ENCODE measurements at regions not wholly inside any gene's neighbourhood (a gene's known extent, or its start where the extent isn't known, plus 50 kb on each side); places are given as distances from the start of the nearest gene placed in this dataset.

DNA sequence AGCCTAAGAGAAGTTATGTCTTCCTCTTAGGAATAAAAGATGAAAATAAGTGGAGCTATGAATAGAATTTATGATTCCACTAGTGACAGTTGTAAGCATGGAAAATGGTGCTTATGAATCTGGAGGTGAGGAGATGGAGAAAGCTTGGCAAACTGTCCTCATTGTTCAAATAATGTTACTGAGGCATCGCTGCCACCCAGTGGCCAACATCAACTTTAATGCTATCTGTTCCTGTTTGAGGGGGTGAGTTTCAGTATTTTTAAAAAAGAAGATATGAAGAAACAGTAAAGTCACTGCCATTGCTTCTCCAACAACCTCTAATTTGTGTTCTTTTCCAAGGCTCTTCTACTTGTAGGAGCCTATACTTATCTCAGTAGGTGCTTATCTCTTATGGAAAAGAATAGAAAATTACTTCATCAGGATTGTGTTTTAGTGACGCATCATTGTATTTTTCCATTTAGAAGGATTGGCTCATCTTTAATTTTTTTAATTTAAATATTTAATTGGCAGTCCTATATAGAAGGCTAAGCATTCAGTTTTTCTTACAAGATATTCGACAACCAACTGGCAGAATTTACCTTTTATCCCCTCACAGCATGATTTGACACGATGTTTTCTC is 260.4 kb upstream of the P2RY1 start:
- DNase-seq (ENCODE audit: low spot score in 2 of 2): peak in 1 of 2 donors; percentile 72
- Histone ChIP-seq H3K9me3 (no peaks in the 10 kb centered on the region), H3K27ac (no peak overlapping the region), H3K4me1 (no peaks in the 10 kb centered on the region), H3K36me3 (no peaks in the 10 kb centered on the region), H3K4me3 (no peak overlapping the region), H3K27me3 (no peaks in the 10 kb centered on the region)
- intact Hi-C loops (cut with DNase I): loop anchor here (2.0 to 5.0 kb wide), 2 partner anchors 52 to 100 kb away; no protein-coding TSS in a partner anchor
- TF ChIP-seq, protein P1, sequence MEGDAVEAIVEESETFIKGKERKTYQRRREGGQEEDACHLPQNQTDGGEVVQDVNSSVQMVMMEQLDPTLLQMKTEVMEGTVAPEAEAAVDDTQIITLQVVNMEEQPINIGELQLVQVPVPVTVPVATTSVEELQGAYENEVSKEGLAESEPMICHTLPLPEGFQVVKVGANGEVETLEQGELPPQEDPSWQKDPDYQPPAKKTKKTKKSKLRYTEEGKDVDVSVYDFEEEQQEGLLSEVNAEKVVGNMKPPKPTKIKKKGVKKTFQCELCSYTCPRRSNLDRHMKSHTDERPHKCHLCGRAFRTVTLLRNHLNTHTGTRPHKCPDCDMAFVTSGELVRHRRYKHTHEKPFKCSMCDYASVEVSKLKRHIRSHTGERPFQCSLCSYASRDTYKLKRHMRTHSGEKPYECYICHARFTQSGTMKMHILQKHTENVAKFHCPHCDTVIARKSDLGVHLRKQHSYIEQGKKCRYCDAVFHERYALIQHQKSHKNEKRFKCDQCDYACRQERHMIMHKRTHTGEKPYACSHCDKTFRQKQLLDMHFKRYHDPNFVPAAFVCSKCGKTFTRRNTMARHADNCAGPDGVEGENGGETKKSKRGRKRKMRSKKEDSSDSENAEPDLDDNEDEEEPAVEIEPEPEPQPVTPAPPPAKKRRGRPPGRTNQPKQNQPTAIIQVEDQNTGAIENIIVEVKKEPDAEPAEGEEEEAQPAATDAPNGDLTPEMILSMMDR (IDR thresholded peaks at IDR 0.05): peak; percentile 10 to 54 (median 34)

DNA sequence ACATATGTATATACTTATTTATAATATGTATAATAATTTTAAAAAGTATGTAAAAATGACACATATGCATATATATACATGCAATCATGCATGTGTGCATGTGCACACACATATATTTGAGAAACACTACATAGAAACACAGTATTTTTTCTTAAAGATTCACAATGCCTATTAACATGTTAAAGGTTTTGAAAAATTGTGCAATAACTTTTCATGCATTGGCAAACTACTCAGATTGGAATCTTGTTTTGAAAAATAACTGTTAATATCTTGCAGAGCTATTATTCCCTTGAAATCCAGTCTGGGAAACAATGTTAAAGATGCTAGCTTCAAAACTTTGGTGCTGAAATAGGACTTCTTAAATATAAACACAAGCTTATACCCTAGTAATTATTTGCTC is 256.2 kb upstream of the P2RY1 start:
- Histone ChIP-seq H3K27me3 (no peaks in the 10 kb centered on the region), H3K9me3 (no peaks in the 10 kb centered on the region), H3K36me3 (no peaks in the 10 kb centered on the region), H3K4me3 (no peak overlapping the region), H3K27ac (no peak overlapping the region), H3K4me1 (no peaks in the 10 kb centered on the region)
- TF ChIP-seq, protein P1 (IDR thresholded peaks at IDR 0.05): no peak
- DNase-seq (ENCODE audit: low spot score in 2 of 2): no peak
- intact Hi-C loops (cut with DNase I): no loop called here

DNA sequence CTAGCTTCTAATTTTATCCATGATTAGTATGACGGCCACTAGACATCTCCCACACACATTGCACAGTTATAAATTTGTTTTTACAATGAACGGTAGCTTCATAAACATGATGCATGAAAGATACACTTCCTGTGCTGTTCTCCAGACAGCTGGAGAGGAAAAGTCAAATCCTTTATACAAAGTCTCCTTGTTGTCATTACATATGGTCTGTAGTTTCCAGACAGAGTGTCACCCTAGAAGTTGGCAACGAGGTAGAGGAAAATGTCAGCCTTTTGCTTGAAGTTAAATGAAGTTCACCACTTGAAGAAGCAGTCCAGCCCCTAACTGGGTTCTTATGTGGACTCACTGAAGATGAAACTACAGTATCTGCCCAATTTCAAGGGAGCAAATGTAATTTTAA is 253.0 kb upstream of the P2RY1 start:
- no peak overlapping the region for H3K4me3 ChIP-seq
- TF ChIP-seq, protein P1 (IDR thresholded peaks at IDR 0.05): no peak
- H3K27ac ChIP-seq: no peak overlapping the region
- no peaks in the 10 kb centered on the region for H3K9me3 ChIP-seq
- no peaks in the 10 kb centered on the region for H3K4me1 ChIP-seq
- intact Hi-C loops (cut with DNase I): no loop called here
- no peaks in the 10 kb centered on the region for H3K36me3 ChIP-seq
- no peak for DNase-seq (ENCODE audit: low spot score in 2 of 2)
- H3K27me3 ChIP-seq: no peaks in the 10 kb centered on the region

DNA sequence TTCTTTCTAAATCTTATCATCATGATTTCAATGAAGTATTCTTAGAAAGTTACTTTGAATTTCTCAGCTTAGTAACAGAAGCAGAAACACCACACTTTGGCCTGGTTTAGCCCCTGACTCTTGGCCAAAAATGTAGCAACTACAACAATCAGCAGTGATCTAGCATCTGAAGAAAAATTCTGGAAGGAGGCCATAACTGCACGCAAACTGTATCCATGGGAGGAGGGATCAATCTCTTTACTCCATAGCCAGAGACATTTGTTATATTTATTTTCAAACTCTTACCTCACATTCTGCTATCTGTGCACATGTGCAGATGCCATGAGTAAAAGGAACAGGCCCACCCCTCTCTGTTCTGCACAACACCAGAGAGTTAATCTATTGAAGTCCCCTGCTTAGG is 251.0 kb upstream of the P2RY1 start:
- Histone ChIP-seq H3K36me3 (no peaks in the 10 kb centered on the region), H3K4me3 (no peak overlapping the region), H3K9me3 (no peaks in the 10 kb centered on the region), H3K27me3 (no peaks in the 10 kb centered on the region), H3K27ac (no peak overlapping the region), H3K4me1 (no peaks in the 10 kb centered on the region)
- intact Hi-C loops (cut with DNase I): no loop called here
- DNase-seq (ENCODE audit: low spot score in 2 of 2): no peak
- TF ChIP-seq, protein P1 (IDR thresholded peaks at IDR 0.05): no peak

DNA sequence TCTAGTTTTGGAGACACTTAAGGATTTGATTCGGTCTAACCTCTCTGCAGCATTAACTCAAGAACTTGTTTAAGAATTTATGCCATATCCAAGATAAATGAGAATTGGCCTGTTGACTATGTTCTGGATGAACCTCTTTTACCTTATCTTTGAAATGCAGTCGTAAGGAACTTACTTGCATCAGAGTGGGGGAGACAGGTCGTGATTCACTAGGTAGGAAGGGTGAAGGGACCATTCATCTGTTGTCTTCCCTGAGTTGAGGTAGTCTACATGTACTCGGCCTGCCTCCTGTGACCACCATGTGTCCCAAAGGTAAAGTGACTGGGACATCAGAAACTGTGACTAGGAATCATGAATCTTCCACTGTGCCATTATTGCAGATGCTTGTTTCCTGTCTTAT is 248.0 kb upstream of the P2RY1 start:
- Histone ChIP-seq H3K4me1 (no peaks in the 10 kb centered on the region), H3K27ac (no peak overlapping the region), H3K4me3 (no peak overlapping the region), H3K36me3 (no peaks in the 10 kb centered on the region), H3K27me3 (no peaks in the 10 kb centered on the region), H3K9me3 (no peaks in the 10 kb centered on the region)
- no peak for DNase-seq (ENCODE audit: low spot score in 2 of 2)
- intact Hi-C loops (cut with DNase I): no loop called here
- TF ChIP-seq, protein P1 (IDR thresholded peaks at IDR 0.05): no peak

DNA sequence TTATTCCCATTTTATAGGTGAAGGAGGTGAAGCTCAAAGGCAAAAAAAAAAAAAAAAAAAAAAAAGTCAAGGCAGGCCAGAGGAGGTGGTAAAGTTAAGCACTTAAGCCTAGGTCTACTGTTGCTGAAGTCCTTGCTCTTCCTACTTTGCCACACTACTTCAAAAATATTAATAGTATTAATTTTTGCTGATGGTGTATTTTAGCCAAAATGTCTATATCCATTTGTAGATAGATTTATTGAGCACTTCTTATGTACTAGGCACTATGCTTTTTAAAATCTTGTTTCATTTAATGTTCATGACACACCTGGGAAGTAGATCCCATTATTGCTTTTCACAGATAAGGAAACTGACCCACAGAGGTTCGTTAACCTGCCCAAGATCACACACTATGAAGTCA is 247.1 kb upstream of the P2RY1 start:
- Histone ChIP-seq H3K9me3 (no peaks in the 10 kb centered on the region), H3K4me3 (no peak overlapping the region), H3K27me3 (no peaks in the 10 kb centered on the region), H3K27ac (no peak overlapping the region), H3K4me1 (no peaks in the 10 kb centered on the region), H3K36me3 (no peaks in the 10 kb centered on the region)
- no peak for DNase-seq (ENCODE audit: low spot score in 2 of 2)
- TF ChIP-seq, protein P1 (IDR thresholded peaks at IDR 0.05): no peak
- intact Hi-C loops (cut with DNase I): no loop called here
